GM12892 (cell line): ENCODE measurements at regions not wholly inside any gene's neighbourhood (a gene's known extent, or its start where the extent isn't known, plus 50 kb on each side); places are given as distances from the start of the nearest gene placed in this dataset.

ENCODE experiments used
- POLR2A ChIP-seq: IDR thresholded peaks from 2 replicates; pipeline ENCODE4 v1.6.1; 2011; ENCODE audit warnings: low read depth, low read length, control low read depth
- POLR2AphosphoS5 ChIP-seq: IDR thresholded peaks from 2 replicates; pipeline ENCODE4 v1.6.1; 2011; ENCODE audit warnings: low read depth, low read length, control low read depth
- TAF1 ChIP-seq: IDR thresholded peaks from 2 replicates; pipeline ENCODE4 v1.6.1; 2011; ENCODE audit warnings: low read depth, mild to moderate bottlenecking, control low read depth, low read length, borderline replicate concordance

- no peak for TF ChIP-seq POLR2AphosphoS5
- TF ChIP-seq POLR2A, result no peak
- no peak for TF ChIP-seq TAF1
Observed at GRCh38 chr17:53313746-53314145, 509.0 kb upstream of the KIF2B start.
